GM18873 (cell line): ENCODE measurements at regions not wholly inside any gene's neighbourhood (a gene's known extent, or its start where the extent isn't known, plus 50 kb on each side); places are given as distances from the start of the nearest gene placed in this dataset.

Experiments used
- ATAC-seq: cut with Tn5 transposase; IDR thresholded peaks from one replicate; pipeline ENCODE4 v1.9.1; 2021; ENCODE audit warnings: mild to moderate bottlenecking, moderate library complexity, moderate number of reproducible peaks; ENCODE audit not compliant: unreplicated experiment, low FRiP score

- ATAC-seq: no peak
These were observed 81.5 kb upstream of the NKX1-1 start for GRCh38 chr4:1487761-1488160.

- ATAC-seq: no peak
These were observed 80.9 kb upstream of the NKX1-1 start for GRCh38 chr4:1487106-1487505.

- no peak for ATAC-seq
These were observed 79.0 kb upstream of the NKX1-1 start for GRCh38 chr4:1485280-1485679.

DNA sequence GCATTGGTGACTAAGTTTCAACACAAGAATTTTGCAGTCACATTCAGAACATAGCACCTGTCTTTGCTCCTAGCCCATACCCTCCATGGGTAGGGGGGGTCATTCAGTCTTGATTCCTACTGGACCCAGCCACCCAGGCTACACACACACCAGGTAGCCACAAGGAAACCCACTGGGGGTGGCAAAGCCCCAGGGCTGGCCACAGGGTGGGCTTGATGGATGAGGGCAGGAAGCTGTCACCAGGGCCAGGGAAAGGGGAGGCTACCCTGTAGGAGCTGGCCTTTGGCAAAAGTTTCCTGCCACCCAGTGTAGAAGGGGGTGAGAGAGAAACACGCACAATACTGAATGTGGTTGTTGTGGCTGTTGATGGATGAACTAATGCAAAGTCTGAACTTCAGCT, 74.5 kb upstream of the NKX1-1 start:
- ATAC-seq: no peak

DNA sequence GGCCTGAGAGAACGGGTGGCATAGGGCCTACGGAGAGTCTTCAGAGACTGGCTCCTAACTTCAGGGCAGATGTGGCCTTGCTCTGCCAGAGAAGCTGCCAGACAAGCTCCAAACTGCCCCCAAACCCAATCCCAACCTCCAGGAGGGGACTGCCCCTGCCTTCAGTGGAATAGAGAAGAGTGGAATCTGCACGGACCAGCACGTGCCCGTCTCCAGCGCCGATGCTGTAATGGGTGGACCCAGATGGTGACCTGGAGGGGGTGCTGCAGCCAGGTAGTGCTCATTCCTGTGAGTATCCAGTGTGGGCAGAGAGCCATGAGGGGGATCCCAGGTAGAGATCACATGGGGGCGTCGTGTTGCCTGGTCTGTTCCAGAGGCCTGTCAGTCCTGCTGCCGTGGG, 73.2 kb upstream of the NKX1-1 start:
- ATAC-seq: no peak

GRCh38 chr4:1478766-1479355, 72.6 kb upstream of the NKX1-1 start:
- no peak for ATAC-seq

DNA sequence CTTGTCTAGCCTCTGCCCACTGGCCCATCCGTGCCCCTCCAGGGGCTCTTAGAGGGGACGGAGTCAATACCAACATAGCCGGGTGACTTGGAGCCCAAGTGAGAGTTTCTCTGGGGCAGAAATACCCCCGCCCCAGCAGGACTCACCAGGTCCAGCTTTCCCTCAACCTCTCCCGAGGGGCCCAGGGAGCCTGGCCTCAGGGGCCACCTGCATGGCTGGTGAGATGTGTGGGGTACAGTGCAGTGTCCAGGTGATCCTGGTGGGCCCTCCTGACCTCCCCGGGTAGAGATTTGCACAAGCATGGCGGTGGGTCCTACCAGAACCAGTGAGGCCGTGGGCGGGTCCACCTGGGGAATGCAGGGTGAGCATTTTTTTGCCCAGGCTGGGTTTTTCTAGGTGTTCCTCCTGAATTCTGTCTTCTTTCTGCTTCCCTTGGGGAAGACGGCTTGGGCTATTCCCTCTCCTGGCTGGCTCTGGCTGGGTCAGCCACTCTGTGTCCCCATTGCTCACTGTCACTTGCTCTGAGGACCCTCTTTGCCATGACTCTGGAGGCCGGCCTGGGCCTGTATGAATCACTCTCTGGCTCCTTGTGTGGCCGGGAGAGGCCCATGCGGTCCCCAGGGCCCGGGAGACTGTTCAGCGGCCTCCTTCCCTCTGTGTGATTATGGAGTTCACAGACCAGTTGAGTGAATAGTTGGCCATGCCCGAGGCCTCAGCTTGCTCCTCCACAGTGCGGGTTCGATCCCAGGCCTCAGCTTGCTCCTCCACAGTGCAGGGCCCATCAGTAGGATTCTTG, 71.0 kb upstream of the NKX1-1 start:
- ATAC-seq: no peak

DNA sequence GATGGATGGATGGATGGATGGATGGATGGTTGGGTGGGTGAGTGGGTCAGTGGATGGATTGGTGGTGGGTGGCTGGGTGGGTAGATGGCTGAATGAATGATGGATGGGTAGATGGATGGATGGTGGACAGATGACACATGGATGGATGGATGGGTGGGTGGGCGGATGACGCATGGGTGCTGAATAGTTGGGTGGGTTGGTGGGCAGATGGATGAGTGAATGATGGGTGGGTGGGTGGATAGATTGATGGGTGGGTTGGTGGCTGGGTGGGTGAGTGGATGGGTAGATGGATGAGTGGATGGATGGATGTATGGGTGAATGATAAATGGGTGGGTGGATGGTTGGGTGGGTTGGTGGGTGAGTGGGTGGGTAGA, 69.9 kb upstream of the NKX1-1 start:
- no peak for ATAC-seq

DNA sequence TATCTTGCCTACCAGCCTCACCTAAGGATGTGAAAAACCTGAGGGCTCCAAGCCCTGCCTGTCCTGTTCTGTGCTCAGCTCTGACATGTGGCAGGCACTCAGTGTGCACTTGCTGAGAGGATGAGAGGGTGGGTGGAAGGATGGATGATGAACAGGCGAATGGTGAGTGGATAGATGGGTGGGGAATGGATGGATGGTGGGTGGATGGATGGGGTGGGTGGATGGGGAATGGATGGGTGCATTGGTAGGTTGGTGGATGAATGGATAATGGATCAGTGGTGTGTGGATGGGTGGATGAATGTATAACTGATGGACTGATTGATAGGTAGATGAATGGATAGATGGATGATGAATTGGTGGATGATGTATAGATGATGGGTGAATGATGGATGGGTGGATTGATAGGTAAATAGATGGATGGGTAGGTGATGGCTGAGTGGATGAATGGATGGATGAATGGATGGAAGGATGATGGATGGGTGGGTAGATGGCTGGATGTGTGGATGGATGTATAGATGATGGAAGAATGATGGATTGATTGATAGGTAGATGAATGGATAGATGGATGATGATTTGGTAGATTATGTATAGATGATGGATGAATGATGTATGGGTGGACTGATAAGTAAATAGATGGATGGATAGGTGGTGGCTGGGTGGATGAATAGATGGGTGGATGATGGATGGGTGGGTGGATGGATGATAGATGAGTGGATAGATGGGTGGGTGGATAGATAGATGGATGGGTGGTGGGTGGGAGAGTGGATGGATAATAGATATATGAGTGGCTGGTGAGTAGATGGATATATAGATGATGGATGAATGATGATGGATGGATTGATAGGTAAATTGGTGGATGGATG, 69.3 kb upstream of the NKX1-1 start:
- ATAC-seq: no peak

DNA sequence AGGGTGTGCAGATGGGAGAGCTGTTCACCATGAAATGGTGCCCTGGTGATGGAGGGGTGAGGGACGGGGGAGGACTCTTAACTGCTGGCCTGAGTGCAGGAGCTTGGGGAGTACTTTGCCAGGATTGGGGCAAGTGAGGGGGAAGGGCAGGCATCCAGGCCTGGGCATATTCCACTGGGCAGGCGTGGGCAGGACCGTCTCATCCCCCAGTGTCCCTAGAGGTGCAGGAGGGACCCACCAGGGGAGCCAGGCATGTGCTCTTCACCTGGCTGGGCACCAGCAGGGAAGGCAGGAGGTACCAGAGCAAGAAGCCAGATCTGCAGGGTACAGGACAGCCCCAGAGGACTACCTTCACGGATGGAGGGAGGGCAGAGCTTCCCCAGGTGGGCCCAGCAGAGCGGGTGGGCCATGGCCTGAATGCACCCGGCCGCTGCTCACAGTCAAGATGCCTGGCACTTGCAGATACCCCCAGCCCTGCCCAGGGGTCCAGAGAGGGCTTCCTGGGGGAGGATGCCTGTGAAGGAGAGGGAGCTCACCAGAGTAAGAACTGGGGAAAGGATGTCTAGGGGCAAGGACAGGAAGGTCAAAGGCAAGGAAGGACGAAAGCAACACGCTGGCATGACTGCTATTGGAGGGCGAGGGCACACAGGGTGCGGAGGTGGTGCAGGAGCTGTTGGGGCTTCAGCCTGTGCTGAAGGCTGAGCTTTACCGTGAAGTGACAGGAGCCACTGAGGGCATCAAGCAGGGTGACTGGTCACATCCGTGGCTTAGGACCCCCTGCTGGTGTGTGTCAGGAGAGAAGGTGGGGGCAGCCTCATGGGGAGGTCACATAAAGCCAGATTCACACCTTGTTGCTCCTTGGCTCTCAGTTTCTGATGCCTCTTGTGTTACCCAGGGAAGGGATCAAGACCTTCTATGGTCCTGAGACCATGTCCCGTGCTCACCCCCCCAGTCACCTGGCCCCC, 68.2 kb upstream of the NKX1-1 start:
- ATAC-seq: no peak

GRCh38 chr4:1473718-1474117, 67.5 kb upstream of the NKX1-1 start:
- no peak for ATAC-seq

- no peak for ATAC-seq
These were observed 66.8 kb upstream of the NKX1-1 start for GRCh38 chr4:1472911-1473518.

DNA sequence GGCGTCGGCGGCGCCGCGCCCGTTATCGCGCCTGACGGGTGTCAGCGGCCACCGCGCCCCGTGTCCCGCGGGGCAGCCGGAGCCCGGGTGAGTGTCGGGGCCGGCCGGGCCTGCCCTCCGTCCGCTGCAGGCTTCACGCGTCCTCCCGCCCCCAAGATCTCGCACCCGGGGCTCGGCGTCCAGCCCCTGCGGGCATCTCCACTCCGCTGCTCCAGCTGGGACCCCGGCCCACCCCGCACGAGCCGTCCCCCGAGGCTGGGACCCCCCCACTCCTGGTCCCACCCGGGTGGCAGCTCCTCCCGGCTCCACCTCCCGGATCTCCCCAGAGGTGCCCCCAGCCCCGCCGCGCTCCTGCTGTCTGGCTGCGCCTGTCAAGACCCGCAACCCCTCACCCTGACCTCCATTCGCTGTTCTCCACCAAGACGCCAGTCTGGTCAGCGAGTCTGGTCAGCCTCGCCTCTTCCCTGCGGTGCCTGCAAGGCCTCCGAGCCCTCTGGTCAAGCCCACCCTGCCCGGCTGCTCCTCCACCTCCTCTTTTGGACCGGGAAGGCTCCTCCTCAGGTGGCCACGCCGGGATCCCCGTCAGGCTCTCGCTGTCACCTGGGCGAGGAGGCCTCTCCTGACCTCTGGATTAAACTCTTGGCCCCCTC, 66.0 kb upstream of the NKX1-1 start:
- no peak for ATAC-seq

GRCh38 chr4:1471443-1472147, 65.4 kb upstream of the NKX1-1 start:
- no peak for ATAC-seq

- no peak for ATAC-seq
These were observed 64.7 kb upstream of the NKX1-1 start for GRCh38 chr4:1470816-1471442.

DNA sequence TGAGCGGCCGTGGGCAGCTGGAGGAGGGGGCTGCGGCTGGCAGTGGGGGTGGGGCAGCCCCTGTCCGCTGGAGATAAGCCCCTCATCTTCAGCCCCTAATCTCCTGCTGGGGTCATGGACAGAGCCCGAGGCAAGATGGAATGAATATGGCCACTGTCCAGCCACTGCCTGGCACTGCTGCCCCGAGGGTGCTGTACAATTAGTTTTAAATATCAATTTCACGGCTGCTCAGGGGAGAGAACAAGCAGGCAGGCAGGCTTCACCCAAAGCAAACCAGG, 64.1 kb upstream of the NKX1-1 start:
- no peak for ATAC-seq

DNA sequence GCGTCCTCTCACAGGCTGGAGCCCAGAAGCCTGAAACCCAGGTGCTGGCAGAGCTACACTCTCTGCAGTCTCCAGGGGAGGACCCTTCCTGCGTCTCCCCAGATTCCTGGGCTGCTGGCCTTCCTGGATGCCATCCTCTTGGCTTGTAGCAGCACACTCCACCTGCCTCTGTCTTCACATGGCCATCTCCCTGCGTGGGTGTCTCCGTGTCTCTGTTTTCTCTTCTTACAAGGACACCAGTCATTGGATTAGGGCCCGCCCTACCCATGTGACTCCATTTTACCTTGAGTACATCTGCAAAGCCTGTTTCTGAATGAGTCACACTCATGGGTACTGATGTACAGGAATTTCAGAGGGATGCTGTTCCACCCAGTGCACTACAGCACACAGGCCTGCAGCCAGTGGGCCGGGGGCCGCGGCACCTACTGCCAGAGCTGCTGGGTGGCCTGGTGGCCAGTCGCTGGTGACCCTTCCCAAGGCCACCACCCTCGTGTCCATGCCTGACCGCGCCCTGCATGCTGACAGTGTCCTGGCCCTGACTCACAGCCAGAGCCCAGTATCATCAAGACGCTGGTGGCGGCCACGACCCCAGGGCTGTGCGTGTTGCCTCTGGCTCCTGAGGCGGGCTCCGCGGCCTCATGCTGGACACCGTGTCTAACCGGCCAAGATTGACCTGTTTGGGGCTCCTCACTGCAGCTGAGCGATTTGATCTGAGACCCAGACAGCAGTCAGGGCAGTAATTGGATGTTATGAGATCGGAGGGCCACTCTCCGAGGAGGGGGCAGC, 63.6 kb upstream of the NKX1-1 start:
- no peak for ATAC-seq

DNA sequence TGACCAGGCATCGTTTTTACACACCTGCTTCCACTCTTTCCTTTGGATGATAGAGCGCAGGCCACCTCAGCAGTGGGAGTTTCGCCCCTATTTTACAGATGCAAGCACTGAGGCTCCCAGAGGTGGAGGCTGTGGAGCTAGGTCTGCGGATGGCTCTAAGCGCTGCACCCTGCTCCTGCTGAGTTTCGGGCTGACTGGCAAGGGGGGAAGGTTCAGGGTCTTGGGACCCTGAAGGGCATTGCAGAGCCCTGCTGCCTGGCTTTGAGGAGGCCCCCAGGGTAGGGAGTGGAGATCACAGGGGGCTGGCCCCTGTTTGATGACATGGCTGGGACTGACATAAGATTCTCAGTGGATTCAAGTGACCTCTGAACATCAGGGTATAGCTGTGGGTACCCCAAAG, 62.8 kb upstream of the NKX1-1 start:
- no peak for ATAC-seq
